Stomach smooth muscle (tissue), 2 donors: ENCODE measurements at regions not wholly inside any gene's neighbourhood (a gene's known extent, or its start where the extent isn't known, plus 50 kb on each side); places are given as distances from the start of the nearest gene placed in this dataset.
"Not testable (repeated sequence)": the region's sequence is repeated elsewhere in the genome, so short reads cannot be mapped to it uniquely, and the experiment has no call there.

Experiments
- H3K27ac ChIP-seq: one replicate; pipeline ENCODE4 v1.7.0; 2013; ENCODE audit warnings: mild to moderate bottlenecking, low read length, inconsistent platforms
- H3K27me3 ChIP-seq, 2 donors: one replicate each; pipeline ENCODE4 v1.7.0; 2013; ENCODE audit warnings: low read length in 2 of 2; ENCODE audit not compliant: insufficient read depth in 2 of 2, control insufficient read depth in 1 of 2
- H3K36me3 ChIP-seq, 2 donors: one replicate each; pipeline ENCODE4 v1.7.0; 2013; ENCODE audit warnings: low read length in 2 of 2; ENCODE audit not compliant: control insufficient read depth in 2 of 2, insufficient read depth in 2 of 2
- H3K4me1 ChIP-seq: one replicate; pipeline ENCODE4 v1.7.0; 2013; ENCODE audit warnings: low read length; ENCODE audit not compliant: control insufficient read depth, insufficient read depth
- H3K4me3 ChIP-seq, 2 donors: one replicate each; pipeline ENCODE4 v1.7.0; 2013; ENCODE audit warnings: low read length in 2 of 2
- H3K9ac ChIP-seq, 2 donors: one replicate each; pipeline ENCODE4 v1.7.0; 2013; ENCODE audit warnings: low read length in 2 of 2, mild to moderate bottlenecking in 1 of 2
- H3K9me3 ChIP-seq, 2 donors: one replicate each; pipeline ENCODE4 v1.7.0; 2013; ENCODE audit warnings: low read length in 2 of 2; ENCODE audit not compliant: control insufficient read depth in 2 of 2
- donor health status: healthy.
- donor health status: Pancreatic carcinoma.

DNA sequence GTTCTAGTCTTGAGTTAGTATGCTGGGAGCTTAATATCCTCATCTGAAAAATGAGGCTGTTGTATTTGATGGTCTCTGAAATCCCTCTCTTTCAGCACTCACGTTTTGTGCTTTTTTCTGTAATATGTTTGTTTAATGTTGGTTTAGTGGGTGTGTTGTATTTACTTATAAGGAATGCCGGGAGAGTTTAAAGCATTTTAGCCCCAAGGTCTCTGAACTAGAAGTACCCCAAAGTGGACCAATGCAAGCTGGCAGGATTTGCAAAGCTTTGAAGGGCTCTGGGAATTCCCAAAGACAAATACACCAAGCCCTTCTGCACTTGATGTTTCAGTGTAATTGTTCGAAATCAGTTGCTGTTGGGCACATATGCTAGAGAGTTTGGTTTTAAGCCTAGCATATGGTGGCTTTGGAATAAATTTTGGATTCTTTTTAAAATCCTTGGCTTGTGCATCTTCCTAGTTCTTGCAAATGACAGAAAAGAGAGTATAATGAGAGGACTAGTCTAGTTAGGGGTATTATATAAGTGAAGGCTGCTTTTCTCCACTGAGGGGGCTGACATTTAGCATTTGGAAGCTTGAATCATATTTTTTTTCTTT is 371.4 kb upstream of the BOD1L1 start:
- H3K9ac ChIP-seq, result no peak overlapping the region
- no peak overlapping the region for H3K27ac ChIP-seq
- H3K9me3 ChIP-seq, result no peaks in the 10 kb centered on the region
- no peaks in the 10 kb centered on the region for H3K36me3 ChIP-seq
- no peaks in the 10 kb centered on the region for H3K27me3 ChIP-seq
- H3K4me3 ChIP-seq, result no peak overlapping the region
- no peaks in the 10 kb centered on the region for H3K4me1 ChIP-seq

DNA sequence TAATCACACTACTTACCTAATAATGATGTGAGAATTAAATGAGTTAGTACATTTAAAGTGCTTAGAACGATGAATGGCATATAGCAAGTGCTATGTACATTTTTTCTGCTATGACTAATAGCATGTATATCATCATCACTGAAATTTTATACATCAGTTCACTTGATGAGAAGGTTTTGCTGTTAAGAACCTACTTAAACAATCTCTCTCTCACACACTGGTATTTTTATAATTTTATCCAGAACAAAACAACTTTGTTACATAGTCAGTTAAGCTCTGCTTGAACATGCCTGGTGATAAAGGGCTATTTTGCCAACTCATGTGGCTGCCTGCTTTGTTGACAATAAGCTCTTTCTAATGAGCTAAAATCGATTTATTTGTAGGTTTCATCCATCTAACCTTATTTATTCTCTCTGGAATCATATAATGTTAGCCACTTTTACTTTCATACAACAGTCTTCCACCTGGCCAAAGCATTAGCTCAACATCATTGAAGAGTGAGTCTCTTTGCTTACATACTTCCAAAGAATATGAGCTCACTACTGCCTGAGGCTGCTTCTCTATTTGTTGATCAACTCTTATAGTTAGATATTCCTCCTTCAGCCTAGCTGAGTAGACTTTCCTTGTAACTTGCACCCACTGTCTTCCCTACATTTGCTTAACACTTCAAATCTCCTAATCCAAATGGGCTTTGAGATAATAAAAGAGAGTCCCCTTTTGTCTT is 372.7 kb upstream of the BOD1L1 start:
- no peaks in the 10 kb centered on the region for H3K4me1 ChIP-seq
- no peaks in the 10 kb centered on the region for H3K36me3 ChIP-seq
- H3K9me3 ChIP-seq, result no peaks in the 10 kb centered on the region

DNA sequence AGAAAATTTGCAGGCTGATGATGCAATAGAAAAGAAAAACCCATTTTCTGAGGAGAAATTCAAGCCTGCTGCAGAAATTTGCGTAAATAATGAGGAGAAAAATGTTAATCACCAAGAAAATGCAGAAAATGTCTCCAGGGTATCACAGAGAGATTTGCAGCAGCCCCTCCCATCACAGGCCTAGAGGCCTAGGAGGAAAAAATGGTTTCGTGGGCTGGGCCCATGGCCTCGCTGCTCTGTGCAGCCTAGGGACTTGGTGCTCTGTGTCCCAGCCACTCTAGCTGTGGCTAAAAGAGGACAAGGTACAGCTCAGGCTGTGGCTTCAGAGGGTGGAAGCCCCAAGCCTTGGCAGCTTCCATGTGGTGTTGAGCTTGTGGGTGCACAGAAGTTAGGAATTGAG is 374.8 kb upstream of the BOD1L1 start:
- H3K9me3 ChIP-seq, H3K9ac ChIP-seq, H3K4me1 ChIP-seq, H3K4me3 ChIP-seq, H3K27ac ChIP-seq, H3K36me3 ChIP-seq, H3K27me3 ChIP-seq: not testable (repeated sequence)

More for the DNA sequence above, 372.7 kb upstream of the BOD1L1 start:
- Histone ChIP-seq H3K27ac (no peak overlapping the region), H3K27me3 (no peaks in the 10 kb centered on the region), H3K9ac (no peak overlapping the region), H3K4me3 (no peak overlapping the region)

DNA sequence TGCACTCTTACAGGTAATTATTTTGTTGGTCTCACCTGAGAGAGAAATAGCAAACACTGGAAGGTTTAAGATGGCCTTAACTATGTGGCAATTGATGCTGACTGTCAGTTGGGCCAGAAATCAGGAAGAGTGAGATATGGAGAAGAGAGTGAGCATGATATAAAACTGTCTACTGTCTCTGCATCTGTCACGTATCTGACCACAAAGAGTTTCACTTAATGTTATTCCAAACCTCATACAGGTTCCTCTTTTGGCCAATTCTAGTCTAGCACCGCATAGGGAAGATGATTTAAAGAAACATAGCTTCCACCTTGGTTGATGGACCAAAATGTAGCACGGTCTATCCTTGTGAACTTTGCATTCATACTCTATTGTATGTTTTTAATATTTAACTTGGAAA is 381.0 kb upstream of the BOD1L1 start:
- Histone ChIP-seq H3K9me3 (no peaks in the 10 kb centered on the region), H3K4me1 (no peaks in the 10 kb centered on the region), H3K4me3 (no peak overlapping the region), H3K27ac (no peak overlapping the region), H3K36me3 (no peaks in the 10 kb centered on the region), H3K27me3 (no peaks in the 10 kb centered on the region), H3K9ac (no peak overlapping the region)

DNA sequence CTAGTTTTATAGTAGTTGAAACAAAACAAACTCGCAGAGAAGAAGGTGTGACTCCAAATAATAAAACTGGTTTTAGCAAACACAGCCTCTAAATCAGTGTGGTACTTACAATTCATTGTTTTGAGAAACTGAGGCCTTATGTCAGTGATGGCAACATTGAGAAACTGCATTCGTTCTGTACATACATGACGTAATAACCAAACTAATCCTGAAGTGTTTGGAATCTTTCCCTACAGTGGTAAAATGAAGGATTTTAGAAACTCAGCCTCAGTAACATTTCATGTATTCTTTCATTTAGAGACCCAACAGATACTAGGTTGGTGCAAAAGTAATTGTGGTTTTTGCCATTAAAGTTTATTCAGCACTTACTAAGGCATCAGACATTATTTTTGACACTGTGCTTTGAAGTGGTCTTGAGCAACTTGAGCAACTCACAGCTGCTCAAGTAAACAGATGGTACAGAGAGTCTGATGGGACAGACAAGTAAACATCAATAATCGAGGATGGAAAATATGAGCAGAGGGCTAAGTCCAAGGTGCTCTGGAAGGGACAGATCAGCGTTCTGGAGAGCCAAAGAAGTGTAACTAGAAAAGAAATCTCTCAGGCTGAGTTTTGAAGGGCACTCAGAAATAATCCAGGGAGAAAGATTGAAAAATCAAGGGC is 390.8 kb upstream of the BOD1L1 start:
- Histone ChIP-seq H3K27me3 (no peaks in the 10 kb centered on the region), H3K9me3 (peaks cover 2 to 7% of the 10 kb centered on the region in 2 donors), H3K9ac (no peak overlapping the region), H3K4me1 (no peaks in the 10 kb centered on the region), H3K36me3 (no peaks in the 10 kb centered on the region), H3K4me3 (no peak overlapping the region), H3K27ac (no peak overlapping the region)

DNA sequence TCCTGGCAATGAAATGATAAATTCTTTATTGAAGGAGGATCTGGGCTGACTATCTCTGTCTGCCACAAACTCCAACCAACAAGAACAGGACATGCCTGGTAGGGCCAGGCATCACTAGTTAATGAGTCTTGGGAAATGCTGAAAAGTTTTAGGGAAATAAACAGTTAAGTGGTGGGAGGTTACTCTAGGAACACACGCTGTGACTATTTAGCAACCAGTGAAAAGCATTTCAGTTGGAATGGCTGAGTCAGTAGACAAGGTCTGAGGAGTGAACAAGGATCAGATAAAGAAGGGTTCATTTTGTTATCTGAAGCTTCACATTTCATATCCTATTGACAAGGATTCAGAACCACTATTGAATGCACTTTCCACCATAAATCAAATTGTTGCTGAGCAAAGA is 394.9 kb upstream of the BOD1L1 start:
- Histone ChIP-seq H3K9me3 (no peaks in the 10 kb centered on the region), H3K4me3 (no peak overlapping the region), H3K27me3 (no peaks in the 10 kb centered on the region), H3K4me1 (no peaks in the 10 kb centered on the region), H3K36me3 (no peaks in the 10 kb centered on the region), H3K27ac (no peak overlapping the region), H3K9ac (no peak overlapping the region)

DNA sequence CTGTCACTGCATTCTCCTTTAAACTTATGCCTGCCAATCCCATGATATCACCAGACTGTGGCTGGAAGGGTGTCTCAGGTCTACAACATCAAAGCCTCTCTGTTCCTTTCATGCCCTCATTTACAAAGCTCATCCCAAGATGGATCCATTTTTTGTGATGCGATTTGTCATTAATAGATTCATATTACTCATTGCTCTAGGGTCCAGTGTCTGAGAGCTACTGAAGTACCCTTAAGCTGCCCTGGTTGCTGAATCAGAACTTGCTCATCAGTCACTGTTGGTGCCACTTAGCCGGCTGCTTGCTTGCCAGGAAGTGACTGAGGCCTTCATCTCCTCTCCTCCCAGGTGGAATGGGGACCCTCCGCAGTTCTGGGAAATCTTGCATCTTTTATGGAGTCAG is 395.5 kb upstream of the BOD1L1 start:
- no peak overlapping the region for H3K27ac ChIP-seq
- no peak overlapping the region for H3K9ac ChIP-seq
- H3K9me3 ChIP-seq, result no peaks in the 10 kb centered on the region
- H3K36me3 ChIP-seq, result no peaks in the 10 kb centered on the region
- H3K4me1 ChIP-seq, result no peaks in the 10 kb centered on the region
- H3K27me3 ChIP-seq, result no peaks in the 10 kb centered on the region
- H3K4me3 ChIP-seq, result no peak overlapping the region

DNA sequence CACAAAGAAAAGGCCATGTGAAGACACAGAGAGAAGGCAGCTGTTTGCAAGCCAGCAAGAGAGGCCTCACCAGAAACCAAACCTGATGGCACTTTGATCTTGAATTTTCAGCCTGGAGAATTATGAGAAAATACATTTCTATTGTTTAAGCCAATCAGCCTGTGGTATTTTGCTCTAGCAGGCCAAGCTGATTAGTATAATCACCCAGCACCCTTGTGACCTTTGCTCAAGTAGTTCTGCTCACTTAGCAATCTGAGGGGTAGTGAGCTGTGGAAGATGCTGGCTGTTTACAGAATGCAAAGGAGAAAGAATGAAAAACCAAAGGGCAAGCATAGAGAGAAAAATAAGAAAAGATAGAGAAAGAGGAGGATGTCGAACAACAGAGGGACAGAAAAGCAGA is 396.4 kb upstream of the BOD1L1 start:
- H3K4me1 ChIP-seq, result no peaks in the 10 kb centered on the region
- H3K36me3 ChIP-seq, result no peaks in the 10 kb centered on the region
- H3K9ac ChIP-seq, result no peak overlapping the region
- no peaks in the 10 kb centered on the region for H3K9me3 ChIP-seq
- H3K4me3 ChIP-seq, result no peak overlapping the region
- no peaks in the 10 kb centered on the region for H3K27me3 ChIP-seq
- H3K27ac ChIP-seq, result no peak overlapping the region

DNA sequence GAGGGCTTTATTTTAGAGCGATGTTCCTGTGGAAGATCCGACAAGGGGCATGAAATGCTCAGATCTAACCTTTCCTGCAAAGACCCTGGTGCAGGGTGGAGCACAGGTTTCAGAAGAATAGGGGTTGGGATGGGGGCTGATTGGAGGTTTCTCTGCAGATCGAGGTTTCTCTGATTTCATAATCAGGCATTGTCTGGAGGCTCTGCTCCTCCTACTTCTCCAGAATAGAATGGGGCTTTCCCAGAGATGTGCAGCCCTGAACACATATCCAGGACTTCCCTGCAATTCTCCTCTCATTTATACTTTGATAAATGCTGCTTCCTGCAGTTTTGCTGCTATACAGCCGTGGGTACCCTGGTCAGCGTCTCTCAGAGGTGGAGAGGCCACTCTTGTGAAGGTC is 397.6 kb upstream of the BOD1L1 start:
- Histone ChIP-seq H3K4me1 (no peaks in the 10 kb centered on the region), H3K36me3 (no peaks in the 10 kb centered on the region), H3K4me3 (no peak overlapping the region), H3K27ac (no peak overlapping the region), H3K27me3 (no peaks in the 10 kb centered on the region), H3K9me3 (no peaks in the 10 kb centered on the region), H3K9ac (no peak overlapping the region)

DNA sequence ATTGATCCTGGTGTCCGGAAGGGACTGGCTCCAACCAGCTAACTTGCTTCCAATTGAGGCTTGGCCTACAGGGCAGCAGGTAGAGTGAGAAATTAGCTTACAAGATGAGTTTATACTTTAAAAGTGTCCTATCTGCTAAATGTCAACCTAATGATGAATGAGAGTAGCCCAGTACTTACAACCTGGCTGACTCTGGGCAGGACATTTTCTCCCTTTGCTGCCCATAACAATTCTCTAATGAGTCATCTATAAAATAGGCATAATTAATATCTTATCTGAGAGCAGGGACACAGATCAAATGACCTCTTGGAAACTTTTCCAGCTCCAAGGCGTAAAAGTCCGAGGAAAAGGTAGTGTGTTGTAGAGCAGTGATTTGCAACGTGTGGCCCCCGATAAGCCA is 398.4 kb upstream of the BOD1L1 start:
- Histone ChIP-seq H3K9me3 (no peaks in the 10 kb centered on the region), H3K4me3 (no peak overlapping the region), H3K4me1 (no peaks in the 10 kb centered on the region), H3K27me3 (no peaks in the 10 kb centered on the region), H3K9ac (no peak overlapping the region), H3K27ac (no peak overlapping the region), H3K36me3 (no peaks in the 10 kb centered on the region)

DNA sequence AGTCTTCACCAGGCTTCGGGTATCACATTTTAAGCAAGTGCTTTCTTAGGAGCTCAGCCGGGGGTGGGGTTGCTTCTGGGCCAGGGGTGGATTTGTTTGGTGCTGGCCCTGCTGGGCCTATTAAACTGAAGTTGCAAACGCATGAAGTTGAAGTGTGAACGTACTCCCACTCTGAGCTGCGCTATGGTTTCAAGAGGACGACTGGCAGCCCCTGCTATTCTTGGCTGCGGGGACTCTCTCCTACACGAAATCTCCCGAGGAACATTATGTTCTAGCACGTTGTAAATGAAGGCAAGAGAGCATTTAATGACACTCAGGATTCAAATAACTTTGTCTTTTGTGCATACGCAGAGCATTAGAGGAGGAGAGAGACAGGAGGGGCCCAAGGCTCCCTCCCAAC is 401.3 kb upstream of the BOD1L1 start:
- Histone ChIP-seq H3K4me3 (no peak overlapping the region), H3K27me3 (no peaks in the 10 kb centered on the region), H3K27ac (no peak overlapping the region), H3K36me3 (no peaks in the 10 kb centered on the region), H3K9me3 (no peaks in the 10 kb centered on the region), H3K4me1 (no peaks in the 10 kb centered on the region), H3K9ac (no peak overlapping the region)
